B cell (primary cell): ENCODE measurements at regions not wholly inside any gene's neighbourhood (a gene's known extent, or its start where the extent isn't known, plus 50 kb on each side); places are given as distances from the start of the nearest gene placed in this dataset.

Experiments
- EZH2 ChIP-seq: IDR thresholded peaks from 2 replicates; pipeline ENCODE4 v1.6.1; 2012; ENCODE audit warnings: borderline replicate concordance, low read depth, mild to moderate bottlenecking, moderate library complexity, low read length; ENCODE audit not compliant: insufficient read depth, poor library complexity, severe bottlenecking
- TF ChIP-seq, protein P1 (sequence below): fragments of 200-600 bp; IDR thresholded peaks from one replicate; pipeline ENCODE4 v1.8.0; 2022; ENCODE audit warnings: antibody characterized with exemption, mild to moderate bottlenecking

- TF ChIP-seq, protein P1, sequence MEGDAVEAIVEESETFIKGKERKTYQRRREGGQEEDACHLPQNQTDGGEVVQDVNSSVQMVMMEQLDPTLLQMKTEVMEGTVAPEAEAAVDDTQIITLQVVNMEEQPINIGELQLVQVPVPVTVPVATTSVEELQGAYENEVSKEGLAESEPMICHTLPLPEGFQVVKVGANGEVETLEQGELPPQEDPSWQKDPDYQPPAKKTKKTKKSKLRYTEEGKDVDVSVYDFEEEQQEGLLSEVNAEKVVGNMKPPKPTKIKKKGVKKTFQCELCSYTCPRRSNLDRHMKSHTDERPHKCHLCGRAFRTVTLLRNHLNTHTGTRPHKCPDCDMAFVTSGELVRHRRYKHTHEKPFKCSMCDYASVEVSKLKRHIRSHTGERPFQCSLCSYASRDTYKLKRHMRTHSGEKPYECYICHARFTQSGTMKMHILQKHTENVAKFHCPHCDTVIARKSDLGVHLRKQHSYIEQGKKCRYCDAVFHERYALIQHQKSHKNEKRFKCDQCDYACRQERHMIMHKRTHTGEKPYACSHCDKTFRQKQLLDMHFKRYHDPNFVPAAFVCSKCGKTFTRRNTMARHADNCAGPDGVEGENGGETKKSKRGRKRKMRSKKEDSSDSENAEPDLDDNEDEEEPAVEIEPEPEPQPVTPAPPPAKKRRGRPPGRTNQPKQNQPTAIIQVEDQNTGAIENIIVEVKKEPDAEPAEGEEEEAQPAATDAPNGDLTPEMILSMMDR, result no peak
- TF ChIP-seq EZH2, result no peak
These were observed 155.3 kb downstream of the RTP5 start for GRCh38 chr2:242024751-242025355.
